K562 (cell line): ENCODE measurements at regions not wholly inside any gene's neighbourhood (a gene's known extent, or its start where the extent isn't known, plus 50 kb on each side); places are given as distances from the start of the nearest gene placed in this dataset.

Experiments
- ATAC-seq: fragments of 200-7000 bp; cut with Tn5 transposase; 3 replicates; pipeline ENCODE4 v1.9.1; 2020; ENCODE audit warnings: moderate library complexity
- BruUV-seq: library from RNA; stranded (reverse); fragments of 400-500 nt; replicated peaks from 2 replicates; lab custom pipeline; 2021; lab: Mats Ljungman, UMichigan
- CTCF ChIA-PET: fragments of 300-600 bp; formaldehyde crosslinking; extraction: SDS; loops from one replicate; lab custom pipeline; 2021; ENCODE audit warnings: low intra/inter-chr PET ratio; lab: Yijun Ruan, JAX
- POLR2A ChIA-PET: fragments of 300-600, 350-650 bp; sonication (Branson Sonifier 250); formaldehyde crosslinking; extraction: SDS; loops from one replicate; lab custom pipeline; 2021; ENCODE audit warnings: antibody characterized with exemption, inconsistent platforms; lab: Yijun Ruan, JAX
- DNase-seq, 4 experiments: peaks; one replicate each; pipeline versions ENCODE4 v3.0.0 to v3.0.0-alpha.2; 2011 to 2018; ENCODE audit warnings: low spot score in 3 of 4, mixed read lengths in 3 of 4; ENCODE audit errors: extremely low read depth in 1 of 4
- FAIRE-seq: peaks from 2 replicates; lab custom pipeline; 2011; peaks lifted over from hg19 to GRCh38; lab: Jason Lieb, UNC
- H2AFZ ChIP-seq: 2 replicates; pipeline ENCODE4 v1.6.0; 2011; ENCODE audit warnings: low read depth, low read length, control low read depth, inconsistent platforms
- H3K27ac ChIP-seq: fragments of 200-600 bp; 3 replicates; pipeline ENCODE4 v1.8.0; 2011; ENCODE audit warnings: low read depth, mild to moderate bottlenecking, control low read depth, inconsistent platforms, low read length, moderate library complexity, mixed read lengths; ENCODE audit errors: extremely low read depth
- H3K27me3 ChIP-seq, 2 experiments: fragments of 300-600 bp in 1 of 2; 2 replicates in 1 of 2; 3 replicates in 1 of 2; pipeline versions ENCODE4 v1.6.0 to v1.8.0; 2011; ENCODE audit warnings: inconsistent platforms in 2 of 2, low read length in 2 of 2, mild to moderate bottlenecking in 1 of 2, mixed read lengths in 1 of 2, moderate library complexity in 1 of 2; ENCODE audit not compliant: control insufficient read depth in 2 of 2, insufficient read depth in 2 of 2
- H3K36me3 ChIP-seq: fragments of 300-600 bp; 3 replicates; pipeline ENCODE4 v1.8.0; 2011; ENCODE audit warnings: mild to moderate bottlenecking, low read length, inconsistent platforms; ENCODE audit not compliant: control insufficient read depth, insufficient read depth
- H3K4me1 ChIP-seq, 2 experiments: fragments of 200-600 bp in 1 of 2; replicated peaks in 1 of 2; 2 replicates in 1 of 2; 3 replicates in 1 of 2; pipeline versions ENCODE4 v1.5.1 to v1.8.0; 2011; ENCODE audit warnings: inconsistent platforms in 2 of 2, low read length in 2 of 2, mild to moderate bottlenecking in 1 of 2, mixed read lengths in 1 of 2, moderate library complexity in 1 of 2; ENCODE audit not compliant: control insufficient read depth in 2 of 2, insufficient read depth in 2 of 2
- H3K4me2 ChIP-seq: 2 replicates; pipeline ENCODE4 v1.6.1; 2011; ENCODE audit warnings: low read length, control low read depth, inconsistent platforms, mixed read lengths; ENCODE audit not compliant: insufficient read depth
- H3K4me3 ChIP-seq: fragments of 200-600 bp; sonication (generic), shearing (Covaris generic); 2 replicates; pipeline ENCODE4 v1.5.1; 2016; ENCODE audit warnings: control low read depth, inconsistent platforms
- H3K79me2 ChIP-seq: fragments of 200-600 bp; 3 replicates; pipeline ENCODE4 v1.8.0; 2011; ENCODE audit warnings: low read length, inconsistent platforms; ENCODE audit not compliant: control insufficient read depth, insufficient read depth
- H3K9ac ChIP-seq, 2 experiments: 2 replicates each; pipeline versions ENCODE4 v1.6.0 to v1.6.1; 2011; ENCODE audit warnings: low read depth in 2 of 2, low read length in 2 of 2, control low read depth in 1 of 2, inconsistent platforms in 1 of 2, mild to moderate bottlenecking in 1 of 2, mixed read lengths in 1 of 2; ENCODE audit not compliant: insufficient read depth in 1 of 2
- H3K9me1 ChIP-seq: one replicate; pipeline ENCODE4 v1.6.0; 2011; ENCODE audit warnings: inconsistent platforms, mild to moderate bottlenecking, low read length, moderate library complexity; ENCODE audit not compliant: control insufficient read depth, insufficient read depth
- H3K9me3 ChIP-seq: replicated peaks from 2 replicates; pipeline ENCODE4 v1.5.1; 2011; ENCODE audit warnings: low read depth, low read length, inconsistent platforms; ENCODE audit not compliant: control insufficient read depth, insufficient read depth
- H4K20me1 ChIP-seq: replicated peaks from 2 replicates; pipeline ENCODE4 v1.6.1; 2011; ENCODE audit warnings: low read length, inconsistent platforms, mixed read lengths; ENCODE audit not compliant: control insufficient read depth, insufficient read depth
- CBX3 ChIP-seq, 2 experiments: IDR thresholded peaks; 1 replicate in 1 of 2; 2 replicates in 1 of 2; pipeline ENCODE4 v1.6.1; 2012; ENCODE audit warnings: inconsistent platforms in 2 of 2, low read length in 2 of 2, borderline replicate concordance in 1 of 2, control low read depth in 1 of 2
- DMBX1 ChIP-seq: fragments of 250-450 bp; sonication (Bioruptor Pico); IDR thresholded peaks from 2 replicates; pipeline ENCODE4 v1.8.0; 2022; ENCODE audit warnings: inconsistent platforms, mild to moderate bottlenecking, moderate library complexity, borderline replicate concordance
- LARP7 ChIP-seq: fragments of 450-650 bp; IDR thresholded peaks from 2 replicates; pipeline ENCODE4 v1.6.1; 2016
- MTA3 ChIP-seq: fragments of 450-650 bp; formaldehyde crosslinking; IDR thresholded peaks from 2 replicates; pipeline ENCODE4 v1.6.1; 2017; ENCODE audit warnings: mild to moderate bottlenecking, borderline replicate concordance
- PHF21A ChIP-seq: fragments of 450-650 bp; IDR thresholded peaks from 2 replicates; pipeline ENCODE4 v1.6.1; 2017; ENCODE audit warnings: low read depth, borderline replicate concordance
- POLR2AphosphoS5 ChIP-seq: IDR thresholded peaks from 2 replicates; pipeline ENCODE4 v1.6.1; 2011; ENCODE audit warnings: mild to moderate bottlenecking, low read depth, low read length, moderate library complexity; ENCODE audit not compliant: control insufficient read depth, insufficient read depth
- SMARCA4 ChIP-seq: fragments of 450-650 bp; IDR thresholded peaks from 2 replicates; pipeline ENCODE4 v1.6.1; 2016
- SREBF1 ChIP-seq: fragments of 150-350 bp; IDR thresholded peaks from 2 replicates; pipeline ENCODE4 v1.6.1; 2014; ENCODE audit warnings: antibody characterized with exemption, low read depth, low read length, borderline replicate concordance
- TCF7 ChIP-seq: sonication (generic); IDR thresholded peaks from 2 replicates; pipeline ENCODE4 v1.6.1; 2016; ENCODE audit warnings: antibody characterized with exemption, borderline replicate concordance
- ZNF143 ChIP-seq: sonication (generic); formaldehyde crosslinking; IDR thresholded peaks from 2 replicates; pipeline ENCODE4 v1.9.0; 2022; ENCODE audit warnings: mild to moderate bottlenecking, missing genetic modification reagents
- ZNF398 ChIP-seq: fragments of 250-450 bp; sonication (Bioruptor Pico); IDR thresholded peaks from 2 replicates; pipeline ENCODE4 v1.8.0; 2021; ENCODE audit warnings: moderate library complexity, mild to moderate bottlenecking, inconsistent platforms
- ZNF77 ChIP-seq: fragments of 250-450 bp; sonication (Bioruptor Pico); IDR thresholded peaks from 2 replicates; pipeline ENCODE4 v1.5.0; 2020
- WGBS: fragments of 100-300 bp; shearing (Covaris generic); methylation state at CpG from one replicate; pipeline ENCODE4 v1.1.6; 2016; ENCODE audit warnings: low coverage, mixed read lengths; ENCODE audit not compliant: insufficient coverage; ENCODE audit errors: missing lambda C conversion rate; 5-methylcytosine and 5-hydroxymethylcytosine counted together
- in situ Hi-C: fragments of 300-500 bp; cut with MboI; formaldehyde crosslinking; loops from 4 replicates; pipeline ENCODE4 v1.15.0; 2018; ENCODE audit warnings: inconsistent platforms, mixed read lengths
- intact Hi-C: fragments of 100-400 bp; cut with micrococcal nuclease; formaldehyde crosslinking; loops from 2 replicates; pipeline ENCODE4 v1.14.2; 2022
- TF ChIP-seq, protein P1 (sequence below): fragments of 450-650 bp; IDR thresholded peaks from 2 replicates; pipeline ENCODE4 v1.6.1; 2016; ENCODE audit warnings: mild to moderate bottlenecking
- TF ChIP-seq, protein P2 (sequence below): fragments of 250-450 bp; sonication (Bioruptor Pico); IDR thresholded peaks from 2 replicates; pipeline ENCODE4 v1.5.0; 2020; ENCODE audit warnings: mild to moderate bottlenecking
- TF ChIP-seq, protein P3 (sequence below): IDR thresholded peaks from 2 replicates; pipeline ENCODE4 v1.6.1; 2011; ENCODE audit not compliant: insufficient read length; ENCODE audit errors: extremely low read depth

- TF ChIP-seq ZNF143 (CRISPR knock-in tag) (no peak), POLR2AphosphoS5 (no peak), PHF21A (no peak)
- TF ChIP-seq, protein P1, sequence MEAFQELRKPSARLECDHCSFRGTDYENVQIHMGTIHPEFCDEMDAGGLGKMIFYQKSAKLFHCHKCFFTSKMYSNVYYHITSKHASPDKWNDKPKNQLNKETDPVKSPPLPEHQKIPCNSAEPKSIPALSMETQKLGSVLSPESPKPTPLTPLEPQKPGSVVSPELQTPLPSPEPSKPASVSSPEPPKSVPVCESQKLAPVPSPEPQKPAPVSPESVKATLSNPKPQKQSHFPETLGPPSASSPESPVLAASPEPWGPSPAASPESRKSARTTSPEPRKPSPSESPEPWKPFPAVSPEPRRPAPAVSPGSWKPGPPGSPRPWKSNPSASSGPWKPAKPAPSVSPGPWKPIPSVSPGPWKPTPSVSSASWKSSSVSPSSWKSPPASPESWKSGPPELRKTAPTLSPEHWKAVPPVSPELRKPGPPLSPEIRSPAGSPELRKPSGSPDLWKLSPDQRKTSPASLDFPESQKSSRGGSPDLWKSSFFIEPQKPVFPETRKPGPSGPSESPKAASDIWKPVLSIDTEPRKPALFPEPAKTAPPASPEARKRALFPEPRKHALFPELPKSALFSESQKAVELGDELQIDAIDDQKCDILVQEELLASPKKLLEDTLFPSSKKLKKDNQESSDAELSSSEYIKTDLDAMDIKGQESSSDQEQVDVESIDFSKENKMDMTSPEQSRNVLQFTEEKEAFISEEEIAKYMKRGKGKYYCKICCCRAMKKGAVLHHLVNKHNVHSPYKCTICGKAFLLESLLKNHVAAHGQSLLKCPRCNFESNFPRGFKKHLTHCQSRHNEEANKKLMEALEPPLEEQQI = no peak
- TF ChIP-seq, all 486 proteins: peak for 0
Measured at GRCh38 chr2:147394179-147394790, 450.5 kb upstream of the ACVR2A start (continued).

DNA sequence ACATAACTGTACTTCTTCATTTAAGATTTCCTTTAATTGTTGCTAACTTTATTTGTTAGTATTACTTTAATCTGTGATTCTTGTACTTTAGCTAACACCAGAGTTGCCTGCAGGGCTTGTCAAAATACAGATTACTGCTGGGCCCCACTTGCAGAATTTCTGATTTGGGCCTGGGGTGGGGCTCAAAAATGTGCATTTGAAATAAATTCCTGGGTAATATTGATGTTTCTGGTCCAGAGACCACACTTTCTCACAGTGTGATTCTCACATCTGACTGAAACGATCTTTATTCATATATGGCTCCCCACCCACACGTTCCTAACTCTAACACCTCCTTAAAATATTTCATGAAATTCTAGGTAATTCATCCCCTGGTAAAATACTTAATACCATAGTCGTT lies 452.6 kb upstream of the ACVR2A start:
- H4K20me1 ChIP-seq = no peaks in the 10 kb centered on the region
- H3K4me1 ChIP-seq = no peaks in the 10 kb centered on the region
- H3K9ac ChIP-seq = no peak overlapping the region
- intact Hi-C loops (no loop called here), in situ Hi-C loops (no loop called here)
- BruUV-seq = no TSS peak
- FAIRE-seq (no peak), DNase-seq (no peak), ATAC-seq (no peak)
- H2AFZ ChIP-seq = no peak overlapping the region
- POLR2A ChIA-PET = no interaction called here
- no peak overlapping the region for H3K27ac ChIP-seq
- no peak overlapping the region for H3K4me2 ChIP-seq
- H3K36me3 ChIP-seq = no peaks in the 10 kb centered on the region
- 0% methylated on average over 3 of the region's 3 CpGs for WGBS
- H3K4me3 ChIP-seq = no peak overlapping the region
- H3K9me3 ChIP-seq = no peaks in the 10 kb centered on the region
- CTCF ChIA-PET = no interaction called here
- no peaks in the 10 kb centered on the region for H3K9me1 ChIP-seq
- H3K27me3 ChIP-seq = no peaks in the 10 kb centered on the region
- H3K79me2 ChIP-seq = no peaks in the 10 kb centered on the region
- TF ChIP-seq, protein P2, sequence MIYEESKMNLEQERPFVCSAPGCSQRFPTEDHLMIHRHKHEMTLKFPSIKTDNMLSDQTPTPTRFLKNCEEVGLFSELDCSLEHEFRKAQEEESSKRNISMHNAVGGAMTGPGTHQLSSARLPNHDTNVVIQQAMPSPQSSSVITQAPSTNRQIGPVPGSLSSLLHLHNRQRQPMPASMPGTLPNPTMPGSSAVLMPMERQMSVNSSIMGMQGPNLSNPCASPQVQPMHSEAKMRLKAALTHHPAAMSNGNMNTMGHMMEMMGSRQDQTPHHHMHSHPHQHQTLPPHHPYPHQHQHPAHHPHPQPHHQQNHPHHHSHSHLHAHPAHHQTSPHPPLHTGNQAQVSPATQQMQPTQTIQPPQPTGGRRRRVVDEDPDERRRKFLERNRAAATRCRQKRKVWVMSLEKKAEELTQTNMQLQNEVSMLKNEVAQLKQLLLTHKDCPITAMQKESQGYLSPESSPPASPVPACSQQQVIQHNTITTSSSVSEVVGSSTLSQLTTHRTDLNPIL (CRISPR knock-in tag) = no peak
- TF ChIP-seq, protein P3, sequence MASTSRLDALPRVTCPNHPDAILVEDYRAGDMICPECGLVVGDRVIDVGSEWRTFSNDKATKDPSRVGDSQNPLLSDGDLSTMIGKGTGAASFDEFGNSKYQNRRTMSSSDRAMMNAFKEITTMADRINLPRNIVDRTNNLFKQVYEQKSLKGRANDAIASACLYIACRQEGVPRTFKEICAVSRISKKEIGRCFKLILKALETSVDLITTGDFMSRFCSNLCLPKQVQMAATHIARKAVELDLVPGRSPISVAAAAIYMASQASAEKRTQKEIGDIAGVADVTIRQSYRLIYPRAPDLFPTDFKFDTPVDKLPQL = no peak
- no peak for TF ChIP-seq SREBF1
- TF ChIP-seq ZNF77 (CRISPR knock-in tag) = no peak
- TF ChIP-seq LARP7 = no peak
- no peak for TF ChIP-seq TCF7
- TF ChIP-seq ZNF398 (CRISPR knock-in tag) = no peak
- TF ChIP-seq CBX3 (IDR thresholded peaks at IDR 0.05; ENCODE audit: borderline replicate concordance in 1 of 2, low read length in 2 of 2) = no peak
- no peak for TF ChIP-seq DMBX1 (CRISPR knock-in tag)
- TF ChIP-seq MTA3 = no peak
- TF ChIP-seq SMARCA4 = no peak
